HG02840 (cell line): ENCODE measurements at regions not wholly inside any gene's neighbourhood (a gene's known extent, or its start where the extent isn't known, plus 50 kb on each side); places are given as distances from the start of the nearest gene placed in this dataset.

ENCODE experiments used
- ATAC-seq: cut with Tn5 transposase; IDR thresholded peaks from one replicate; pipeline ENCODE4 v1.9.1; 2021; ENCODE audit warnings: mild to moderate bottlenecking, moderate library complexity, moderate number of reproducible peaks; ENCODE audit not compliant: unreplicated experiment, low FRiP score

DNA sequence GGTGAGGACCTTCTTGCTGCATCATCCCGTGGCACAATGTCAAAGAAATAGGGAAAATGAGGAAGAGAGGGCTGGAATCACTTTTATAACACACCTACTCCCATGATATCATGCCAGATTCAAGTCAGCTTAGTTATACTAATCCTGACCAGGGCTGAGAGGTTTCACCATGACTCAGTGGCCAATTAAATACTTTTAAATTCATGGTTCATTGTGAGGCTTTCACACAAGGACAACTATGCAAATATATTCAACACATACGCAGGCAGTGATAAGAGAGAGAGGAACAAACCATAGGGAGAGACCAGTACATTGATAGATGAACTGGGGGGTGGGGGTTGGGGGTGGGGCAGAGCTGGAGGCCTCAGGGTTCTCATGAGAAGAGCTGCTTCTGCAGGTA, 313.1 kb downstream of the LRFN2 start:
- no peak for ATAC-seq

- ATAC-seq = no peak
Measured at GRCh38 chr6:40268614-40269013, 318.6 kb downstream of the LRFN2 start.

DNA sequence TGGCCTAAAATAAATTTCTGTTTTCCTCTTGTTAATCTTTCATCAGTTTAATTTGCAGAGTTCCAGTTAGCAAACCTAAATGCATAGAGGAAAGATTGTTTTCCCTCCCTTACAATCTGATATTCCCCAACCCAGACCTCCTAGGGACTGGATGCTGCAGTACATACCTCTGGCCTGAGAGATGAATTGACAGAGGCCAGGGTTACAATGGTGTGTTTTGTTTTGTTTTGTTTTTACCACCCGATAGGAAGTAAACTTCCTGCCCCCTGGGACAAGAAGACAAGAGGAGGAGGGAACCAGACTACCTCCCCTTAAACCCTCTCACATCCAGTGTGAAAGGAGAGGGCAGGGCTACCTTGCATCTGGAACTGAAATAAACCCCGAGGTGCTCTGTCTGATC, 319.0 kb downstream of the LRFN2 start:
- no peak for ATAC-seq

GRCh38 chr6:40265615-40266014, 321.5 kb downstream of the LRFN2 start:
- ATAC-seq = no peak

GRCh38 chr6:40263970-40264369, 323.2 kb downstream of the LRFN2 start:
- no peak for ATAC-seq

DNA sequence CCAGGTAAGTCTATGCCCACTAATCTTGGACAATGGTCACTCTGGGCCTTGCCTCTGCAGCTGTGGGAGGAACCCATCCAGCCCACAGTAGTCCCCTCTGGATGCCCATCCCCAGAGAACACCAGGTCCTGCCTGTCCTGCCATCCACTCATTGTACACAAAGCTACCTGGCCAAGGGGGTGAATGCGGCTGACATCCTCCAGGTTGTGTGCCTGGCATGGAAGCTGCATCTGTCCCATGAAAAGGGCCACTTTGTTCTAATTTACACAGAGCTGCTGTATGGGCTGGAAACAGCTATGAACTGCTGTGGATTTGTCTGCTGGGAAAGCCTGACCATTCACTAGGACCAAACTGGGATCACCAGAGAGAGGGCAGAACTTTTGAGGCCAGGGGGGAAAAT, 324.8 kb downstream of the LRFN2 start:
- no peak for ATAC-seq

DNA sequence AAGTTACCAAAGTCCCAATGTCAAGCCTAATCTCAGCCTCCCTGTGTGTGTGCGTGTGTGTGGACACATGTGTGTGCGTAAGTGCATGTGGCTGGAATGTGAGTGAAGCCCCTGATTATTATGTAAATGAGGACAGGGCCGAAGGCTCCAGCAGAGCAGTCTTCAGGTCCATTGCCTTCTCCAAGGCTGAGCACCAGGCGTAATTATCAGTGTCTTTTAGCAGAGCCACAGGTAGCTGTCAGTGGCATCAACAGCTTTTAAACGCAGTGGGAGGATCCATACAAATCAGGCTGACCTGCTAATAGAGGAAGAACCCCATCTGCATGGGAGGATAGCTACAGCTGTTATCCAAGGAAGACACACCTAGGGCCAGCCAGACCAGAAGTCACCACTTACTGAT, 324.3 kb upstream of the MOCS1 start:
- ATAC-seq = no peak

DNA sequence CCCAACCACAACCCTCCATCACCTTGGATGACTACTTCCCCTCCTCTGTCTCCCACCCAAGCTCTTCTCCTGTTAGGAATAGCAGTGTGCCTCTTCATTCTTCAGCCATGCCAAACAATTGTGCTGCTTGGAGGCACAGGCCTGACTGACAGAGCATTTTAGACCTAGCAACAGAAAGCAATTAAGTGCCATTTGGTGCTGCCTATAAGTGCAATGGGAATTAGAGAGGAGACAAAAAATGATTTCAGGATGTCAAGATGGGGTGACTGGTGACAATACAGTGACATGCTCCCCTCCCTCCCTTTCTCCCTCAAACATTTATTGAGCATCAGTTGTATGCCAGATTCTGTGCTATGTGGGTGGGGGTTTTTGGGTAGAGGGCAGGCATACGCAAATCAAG, 322.6 kb upstream of the MOCS1 start:
- no peak for ATAC-seq

DNA sequence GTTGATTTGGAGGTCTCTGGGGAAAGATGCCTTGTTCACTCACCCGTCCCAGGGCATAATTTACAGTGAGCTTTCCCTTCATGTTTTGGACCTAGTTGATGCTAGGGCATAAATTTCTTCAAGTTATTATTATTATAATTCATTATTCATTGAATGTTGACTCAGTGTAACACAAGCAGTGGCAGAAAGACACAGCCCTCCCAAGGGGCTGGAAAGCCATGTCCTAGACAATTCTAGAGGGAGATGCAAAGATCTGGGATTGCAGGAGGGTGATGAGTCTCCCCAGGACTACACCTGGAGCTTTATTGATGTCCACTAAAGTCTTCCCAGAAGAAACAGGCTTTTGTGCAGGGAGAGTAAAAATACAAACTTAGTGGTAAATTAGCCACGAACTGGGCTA, 322.0 kb upstream of the MOCS1 start:
- no peak for ATAC-seq

- ATAC-seq = no peak
Measured at GRCh38 chr6:40253420-40253819, 319.2 kb upstream of the MOCS1 start.

GRCh38 chr6:40252531-40253258, 318.4 kb upstream of the MOCS1 start:
- no peak for ATAC-seq

GRCh38 chr6:40251637-40252300, 317.5 kb upstream of the MOCS1 start:
- ATAC-seq = no peak

DNA sequence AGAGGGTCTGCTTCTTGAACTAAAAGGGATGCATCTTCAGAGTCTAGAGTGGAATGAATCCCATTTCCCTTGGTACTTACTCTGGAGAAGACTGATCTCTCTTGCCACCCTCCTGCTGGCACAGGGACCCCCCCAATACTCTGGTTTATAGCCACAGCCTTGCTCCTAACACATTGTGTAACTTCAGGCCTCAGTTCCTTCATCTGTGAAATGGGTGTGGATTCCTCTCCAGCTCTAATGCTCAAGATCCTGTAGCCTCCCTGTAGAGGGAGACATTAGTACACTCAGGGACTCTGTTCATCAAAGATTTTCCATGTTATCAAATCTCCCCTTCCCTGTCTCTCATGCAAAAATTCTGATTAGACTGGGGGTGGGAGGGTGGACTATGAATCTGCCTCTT, 315.7 kb upstream of the MOCS1 start:
- ATAC-seq = no peak

DNA sequence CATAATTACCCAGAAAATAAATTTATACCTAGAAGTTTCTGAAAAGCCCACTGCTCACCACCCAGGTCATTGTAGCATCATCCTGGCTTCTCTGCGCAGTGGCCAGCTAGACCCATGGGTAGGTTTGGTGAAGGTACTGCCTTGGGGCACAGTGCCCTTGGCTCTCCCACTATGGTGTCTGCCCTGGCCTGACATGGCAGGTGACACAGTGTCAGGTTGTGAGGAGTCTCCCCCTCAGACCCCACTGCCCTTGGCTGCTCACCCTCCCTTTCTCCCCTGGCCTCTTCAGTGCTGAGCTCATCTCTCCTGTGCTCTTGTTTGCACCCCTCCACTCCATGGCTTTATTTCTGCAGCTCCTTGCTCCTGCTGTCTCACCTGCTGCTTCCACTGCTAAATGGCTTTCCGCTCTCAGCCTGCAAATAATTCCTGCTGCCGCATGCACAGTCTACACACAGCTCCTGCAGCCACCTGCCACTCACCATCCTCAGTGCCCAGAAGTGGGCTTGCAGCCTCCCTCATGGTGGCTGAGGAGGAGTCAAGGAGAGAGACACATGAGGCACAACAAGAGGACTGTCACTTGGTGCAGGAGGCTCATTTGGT, 313.4 kb upstream of the MOCS1 start:
- ATAC-seq = no peak

- ATAC-seq = no peak
Measured at GRCh38 chr6:40244699-40245098, 310.4 kb upstream of the MOCS1 start.

DNA sequence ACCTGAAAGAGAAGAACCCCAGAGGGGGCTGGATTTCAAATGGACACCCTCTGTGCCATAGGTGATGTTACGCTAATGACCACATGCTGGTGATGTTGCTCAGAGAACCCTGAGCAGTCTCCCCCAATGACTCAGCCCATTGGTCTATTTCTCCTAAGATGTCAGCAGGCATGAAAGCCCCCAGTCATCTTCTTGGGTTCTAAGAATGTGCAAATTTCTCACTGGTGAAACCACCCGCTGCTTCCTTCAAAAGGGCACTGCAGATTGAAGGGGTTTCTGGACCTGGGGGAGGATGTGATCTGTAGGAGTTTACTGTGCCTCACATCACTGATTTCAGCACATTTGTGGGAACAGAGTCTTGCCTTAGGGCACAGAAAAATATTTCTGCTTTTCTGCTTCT, 298.4 kb upstream of the MOCS1 start:
- ATAC-seq = no peak

- no peak for ATAC-seq
Measured at GRCh38 chr6:40227735-40228134, 293.5 kb upstream of the MOCS1 start.

- no peak for ATAC-seq
Measured at GRCh38 chr6:40222354-40222753, 288.1 kb upstream of the MOCS1 start.

DNA sequence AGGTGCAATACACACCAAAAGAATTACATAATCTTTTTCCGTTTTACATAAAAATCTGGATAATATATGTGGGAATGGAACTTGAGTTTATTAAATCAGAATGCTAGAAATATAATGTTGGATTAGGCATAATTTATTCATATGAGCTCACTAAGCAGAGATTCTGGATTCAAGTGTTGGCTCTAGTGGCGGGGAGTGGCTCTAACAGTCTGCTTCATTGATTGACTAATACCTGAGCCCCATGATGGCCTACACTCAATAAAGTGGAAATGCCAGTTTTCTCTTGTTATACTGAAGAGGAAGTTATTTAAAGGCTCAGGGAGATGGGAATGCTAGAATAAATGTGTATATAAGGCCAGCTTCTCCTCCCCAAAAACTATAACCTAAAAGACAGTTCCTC, 285.5 kb upstream of the MOCS1 start:
- ATAC-seq = no peak

DNA sequence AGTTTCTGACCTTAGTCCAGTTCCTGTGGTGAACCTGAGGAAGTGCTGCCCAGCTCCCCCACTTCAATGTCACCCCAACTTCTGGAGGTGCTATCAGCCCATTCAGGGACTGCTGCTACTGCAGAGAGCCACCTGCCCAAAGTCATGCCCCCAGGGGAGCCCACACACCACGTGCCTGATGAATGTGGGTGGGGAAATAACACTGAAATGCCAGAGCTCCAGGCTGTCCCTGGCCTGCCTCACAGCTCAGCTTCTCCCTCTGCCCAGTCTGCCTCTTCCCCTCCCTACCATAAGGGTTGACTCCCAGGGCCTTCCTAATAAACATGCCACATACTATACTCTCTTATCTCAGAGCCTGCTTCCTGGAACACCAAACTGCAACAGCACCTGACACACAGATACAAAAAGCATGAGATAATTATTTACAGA, 276.4 kb upstream of the MOCS1 start:
- no peak for ATAC-seq

- ATAC-seq = no peak
Measured at GRCh38 chr6:40205801-40206200, 271.5 kb upstream of the MOCS1 start.

DNA sequence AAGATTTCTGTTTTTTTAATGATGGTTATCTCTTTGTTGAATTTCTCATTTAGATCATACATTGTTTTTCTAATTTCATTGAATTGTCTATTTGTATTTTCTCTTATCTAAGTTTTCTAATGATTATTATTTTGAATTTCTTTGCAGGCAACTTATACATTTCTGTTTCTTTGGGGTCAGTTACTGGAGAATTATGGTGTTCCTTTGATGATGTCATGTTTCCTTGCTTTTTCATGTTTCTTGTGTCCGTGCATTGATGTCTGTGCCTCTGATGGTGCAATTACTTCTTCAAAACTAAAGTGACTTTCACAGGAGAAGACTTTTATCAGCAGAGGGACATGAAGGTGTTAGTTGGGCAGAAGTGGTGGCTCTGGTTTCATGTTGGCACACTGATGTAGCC, 270.7 kb upstream of the MOCS1 start:
- no peak for ATAC-seq
